GM06990 (cell line): ENCODE measurements at regions not wholly inside any gene's neighbourhood (a gene's known extent, or its start where the extent isn't known, plus 50 kb on each side); places are given as distances from the start of the nearest gene placed in this dataset.

ENCODE experiments used
- DNase-seq: peaks from one replicate; pipeline ENCODE4 v3.0.0-alpha.2; 2011; ENCODE audit not compliant: insufficient read length; ENCODE audit errors: extremely low read depth
- H3K27me3 ChIP-seq: replicated peaks from 2 replicates; pipeline ENCODE4 v1.6.0; 2011; ENCODE audit warnings: low read length; ENCODE audit not compliant: control insufficient read depth, insufficient read depth
- H3K36me3 ChIP-seq: 2 replicates; pipeline ENCODE4 v1.5.1; 2011; ENCODE audit warnings: low read length; ENCODE audit not compliant: control insufficient read depth, insufficient read depth
- H3K4me3 ChIP-seq: replicated peaks from 2 replicates; pipeline ENCODE4 v1.5.1; 2011; ENCODE audit warnings: low read depth, mild to moderate bottlenecking, control low read depth, low read length
- TF ChIP-seq, protein P1 (sequence below): IDR thresholded peaks from 2 replicates; pipeline ENCODE4 v1.5.1; 2011; ENCODE audit warnings: low read length, control low read depth, mild to moderate bottlenecking, inconsistent platforms; ENCODE audit not compliant: insufficient read depth, poor library complexity, severe bottlenecking

DNA sequence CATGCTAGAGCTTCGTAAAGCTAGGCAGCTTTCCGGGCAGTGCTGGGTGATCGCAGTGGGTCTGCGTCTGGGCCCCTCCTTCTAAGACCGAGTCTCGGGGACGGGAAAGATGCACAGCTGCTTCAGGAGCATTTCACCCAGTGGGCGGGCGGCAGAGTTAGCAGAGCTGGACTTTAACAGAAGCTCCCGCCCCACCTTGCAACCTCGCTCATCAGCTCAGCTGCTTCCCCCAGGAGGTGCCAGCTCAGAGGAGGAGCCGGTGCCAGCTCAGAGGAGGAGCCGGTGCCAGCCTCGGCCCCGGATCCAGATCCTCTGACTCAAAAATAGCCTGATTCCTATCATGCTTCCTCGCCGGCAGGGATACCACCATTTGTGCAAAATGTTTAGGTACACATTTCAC, 94.5 kb upstream of the RPS6KA2 start:
- no peak for DNase-seq
- no peaks in the 10 kb centered on the region for H3K36me3 ChIP-seq
- TF ChIP-seq, protein P1, sequence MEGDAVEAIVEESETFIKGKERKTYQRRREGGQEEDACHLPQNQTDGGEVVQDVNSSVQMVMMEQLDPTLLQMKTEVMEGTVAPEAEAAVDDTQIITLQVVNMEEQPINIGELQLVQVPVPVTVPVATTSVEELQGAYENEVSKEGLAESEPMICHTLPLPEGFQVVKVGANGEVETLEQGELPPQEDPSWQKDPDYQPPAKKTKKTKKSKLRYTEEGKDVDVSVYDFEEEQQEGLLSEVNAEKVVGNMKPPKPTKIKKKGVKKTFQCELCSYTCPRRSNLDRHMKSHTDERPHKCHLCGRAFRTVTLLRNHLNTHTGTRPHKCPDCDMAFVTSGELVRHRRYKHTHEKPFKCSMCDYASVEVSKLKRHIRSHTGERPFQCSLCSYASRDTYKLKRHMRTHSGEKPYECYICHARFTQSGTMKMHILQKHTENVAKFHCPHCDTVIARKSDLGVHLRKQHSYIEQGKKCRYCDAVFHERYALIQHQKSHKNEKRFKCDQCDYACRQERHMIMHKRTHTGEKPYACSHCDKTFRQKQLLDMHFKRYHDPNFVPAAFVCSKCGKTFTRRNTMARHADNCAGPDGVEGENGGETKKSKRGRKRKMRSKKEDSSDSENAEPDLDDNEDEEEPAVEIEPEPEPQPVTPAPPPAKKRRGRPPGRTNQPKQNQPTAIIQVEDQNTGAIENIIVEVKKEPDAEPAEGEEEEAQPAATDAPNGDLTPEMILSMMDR = no peak
- H3K27me3 ChIP-seq = no peaks in the 10 kb centered on the region; the same call in none of the 2 replicates
- H3K4me3 ChIP-seq = no peak overlapping the region

DNA sequence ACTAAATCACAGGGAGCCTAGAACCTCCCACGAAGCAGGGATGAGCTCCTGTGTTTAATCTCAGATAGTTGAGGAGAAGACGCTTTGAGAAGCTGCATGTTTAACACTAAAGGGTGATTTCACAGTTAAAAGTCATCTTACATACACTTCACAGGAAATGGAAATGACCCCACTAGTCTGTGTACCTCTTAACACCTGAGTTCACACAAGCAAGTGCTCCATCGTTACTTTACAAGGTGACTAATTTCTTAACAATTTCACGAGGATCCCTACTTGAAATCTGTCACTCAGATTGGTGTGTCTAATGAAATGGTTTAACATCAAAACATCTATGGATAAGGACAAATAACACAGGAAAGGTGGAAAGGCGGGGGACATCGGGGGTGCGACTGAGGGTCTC, 93.8 kb upstream of the RPS6KA2 start:
- DNase-seq = no peak
- TF ChIP-seq, protein P1 = no peak
- H3K27me3 ChIP-seq = no peaks in the 10 kb centered on the region; the same call in 1 of the 2 replicates
- H3K36me3 ChIP-seq = no peaks in the 10 kb centered on the region
- no peak overlapping the region for H3K4me3 ChIP-seq

DNA sequence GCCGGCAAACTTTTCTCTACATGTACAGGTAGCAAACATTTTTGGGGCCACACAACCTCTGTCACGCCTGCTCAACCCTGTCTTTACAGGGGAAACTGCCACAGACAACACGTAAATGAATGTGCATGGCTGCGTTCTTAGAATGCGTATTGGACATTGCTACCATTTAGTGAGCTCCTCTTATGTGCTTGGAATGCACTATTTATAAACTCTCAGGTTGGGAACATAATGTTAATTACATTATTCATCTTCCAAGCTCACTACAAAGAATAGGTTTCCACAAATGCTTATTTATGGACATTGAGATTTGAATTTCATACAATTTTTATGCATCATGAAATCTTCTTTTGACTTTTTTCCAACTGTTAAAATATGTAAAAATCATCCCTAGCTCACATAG, 92.0 kb upstream of the RPS6KA2 start:
- no peaks in the 10 kb centered on the region for H3K36me3 ChIP-seq
- TF ChIP-seq, protein P1 = no peak
- H3K27me3 ChIP-seq = no peaks in the 10 kb centered on the region
- no peak overlapping the region for H3K4me3 ChIP-seq
- no peak for DNase-seq

DNA sequence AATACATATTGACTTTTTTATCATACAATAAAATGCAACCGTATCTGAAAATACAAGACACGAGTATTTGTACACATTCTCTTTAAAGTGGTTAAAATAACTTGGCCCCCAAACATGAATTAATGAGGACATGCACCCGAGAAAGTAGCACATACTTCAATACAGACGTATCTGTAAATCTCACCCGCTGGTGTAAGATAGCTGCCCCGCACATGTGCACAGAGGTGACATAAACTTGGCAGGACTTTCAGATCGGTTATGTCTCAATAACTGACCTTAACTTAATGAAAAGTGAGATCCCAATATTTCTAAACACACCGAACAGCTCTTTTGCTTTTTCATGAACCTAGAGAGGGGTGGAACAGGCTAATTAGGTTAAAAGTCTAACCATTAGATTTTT, 91.5 kb upstream of the RPS6KA2 start:
- Histone ChIP-seq H3K27me3 (no peaks in the 10 kb centered on the region), H3K36me3 (no peaks in the 10 kb centered on the region), H3K4me3 (no peak overlapping the region)
- DNase-seq = no peak
- TF ChIP-seq, protein P1 = no peak

DNA sequence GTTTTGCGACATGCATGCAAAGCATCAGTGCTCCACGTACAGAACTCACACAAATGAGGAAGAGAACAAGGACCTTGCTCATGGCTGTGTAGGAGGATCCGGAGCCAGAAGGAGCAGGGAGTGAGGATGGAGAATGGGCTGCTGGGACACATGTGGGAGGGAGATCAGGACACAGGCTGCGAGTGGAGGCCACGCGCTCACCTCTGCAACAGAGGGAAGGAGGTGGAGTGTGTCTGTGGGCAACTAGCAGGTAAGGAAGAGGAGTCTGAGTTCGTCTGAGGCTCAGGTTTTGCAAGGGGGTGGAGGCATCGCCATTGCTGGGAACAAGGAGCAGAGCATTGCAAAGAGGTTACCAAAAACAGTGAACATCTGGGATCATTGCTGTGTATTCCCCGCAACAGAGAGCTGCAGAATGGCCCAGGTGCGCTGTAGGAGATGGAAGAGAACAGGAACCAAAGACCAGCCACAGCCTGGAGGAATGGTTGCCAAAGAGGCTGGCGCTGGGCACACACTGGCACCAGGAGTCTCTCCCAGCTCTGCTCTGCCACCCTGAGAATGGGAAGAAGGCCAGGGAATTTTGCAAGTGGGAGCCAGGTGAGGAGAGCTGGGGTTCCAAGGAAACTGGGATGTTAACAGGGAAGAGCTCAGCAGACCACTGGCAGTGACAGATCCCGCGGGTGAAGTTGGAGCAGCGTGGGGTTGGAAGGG, 90.0 kb upstream of the RPS6KA2 start:
- DNase-seq = no peak
- Histone ChIP-seq H3K4me3 (no peak overlapping the region), H3K36me3 (no peaks in the 10 kb centered on the region), H3K27me3 (no peaks in the 10 kb centered on the region)
- TF ChIP-seq, protein P1 = no peak

DNA sequence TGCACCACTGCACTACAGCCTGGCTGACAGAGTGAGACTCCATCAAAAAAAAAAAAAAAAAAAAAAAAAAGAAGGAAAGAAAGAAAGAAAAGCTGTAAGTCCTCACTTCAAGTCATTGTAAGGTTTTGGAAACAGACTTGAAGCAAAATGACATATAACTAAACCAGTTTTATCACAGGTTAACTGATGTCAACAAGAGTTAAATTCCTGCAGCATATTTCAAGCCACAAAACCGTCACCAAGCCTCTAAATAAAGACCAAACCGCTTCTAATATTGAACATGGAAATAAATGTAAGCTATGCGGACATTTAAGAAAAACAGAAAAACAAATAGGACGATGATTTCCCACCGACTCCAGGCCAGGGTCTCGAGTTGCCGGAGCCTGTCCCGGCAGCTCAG, 88.9 kb upstream of the RPS6KA2 start:
- TF ChIP-seq, protein P1 = no peak
- H3K36me3 ChIP-seq = no peaks in the 10 kb centered on the region
- no peak for DNase-seq
- H3K27me3 ChIP-seq = no peaks in the 10 kb centered on the region
- no peak overlapping the region for H3K4me3 ChIP-seq
